G401 (cell line): ENCODE measurements at regions not wholly inside any gene's neighbourhood (a gene's known extent, or its start where the extent isn't known, plus 50 kb on each side); places are given as distances from the start of the nearest gene placed in this dataset.

Source experiments
- DNase-seq: peaks from one replicate; pipeline ENCODE4 v3.0.0-alpha.2; 2015; ENCODE audit warnings: low spot score
- in situ Hi-C: cut with HindIII; loops from 2 replicates; pipeline ENCODE4 v1.10.0; 2016; ENCODE audit warnings: low sequenced_read_pairs, mixed read lengths

DNA sequence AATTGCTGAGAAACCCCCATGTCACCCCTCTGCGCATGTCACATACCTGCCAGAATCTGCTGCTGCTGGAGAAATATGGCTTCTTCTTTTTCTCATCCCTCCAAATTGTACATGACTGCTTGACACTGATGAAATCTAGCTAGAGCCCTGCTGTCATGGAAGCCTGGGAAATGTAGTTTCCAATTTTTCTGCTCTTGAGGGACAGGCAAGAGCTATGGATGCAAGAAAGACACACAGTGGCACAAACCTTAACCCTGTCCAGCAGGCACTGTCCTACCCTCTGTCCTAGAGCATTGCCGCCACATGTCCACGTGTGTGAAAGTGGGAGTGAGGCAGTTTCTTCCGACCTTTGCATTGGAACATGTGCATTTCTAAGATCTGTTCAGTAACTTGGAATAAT is 255.5 kb upstream of the SEMA6A start:
- peak; percentile 66 for DNase-seq
- in situ Hi-C loops = no loop called here

DNA sequence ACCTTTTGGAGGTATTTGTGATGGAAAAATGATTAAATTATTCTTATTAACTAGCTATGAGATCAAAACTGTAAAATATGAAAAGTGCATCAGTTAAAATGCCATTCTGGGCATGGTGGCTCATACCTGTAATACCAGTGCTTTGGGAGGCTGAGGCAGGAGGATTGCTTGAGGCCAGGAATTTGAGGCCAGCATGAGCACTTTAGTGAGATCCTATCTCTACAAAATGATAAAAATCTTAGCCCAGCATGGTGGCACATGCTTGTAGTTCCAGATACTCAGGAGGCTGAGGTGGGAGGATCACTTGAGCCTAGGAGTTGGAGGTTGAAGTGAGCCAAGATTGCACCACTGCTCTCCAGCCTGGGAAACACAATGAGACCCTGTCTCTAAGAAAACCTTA is 252.5 kb upstream of the SEMA6A start:
- no peak for DNase-seq
- in situ Hi-C loops = no loop called here

DNA sequence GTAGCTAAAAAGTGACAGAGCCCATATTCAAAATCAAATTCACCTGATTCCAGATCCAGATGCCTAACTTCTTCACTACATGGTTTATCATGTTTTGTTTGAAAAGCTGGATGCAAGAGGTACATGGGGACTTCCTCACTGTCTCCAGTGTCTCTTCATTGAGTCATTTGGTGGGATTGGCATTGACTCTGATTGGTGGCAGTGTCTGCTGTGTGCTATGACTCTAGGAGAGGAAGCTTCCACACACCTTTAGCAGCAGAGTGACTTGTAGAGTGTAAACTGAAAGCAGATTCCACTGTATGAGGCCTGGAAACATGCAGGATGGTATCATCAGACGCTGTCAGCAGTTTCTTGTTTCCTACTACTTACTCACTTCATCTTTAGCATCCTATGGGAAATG is 250.9 kb upstream of the SEMA6A start:
- in situ Hi-C loops = no loop called here
- DNase-seq = no peak

DNA sequence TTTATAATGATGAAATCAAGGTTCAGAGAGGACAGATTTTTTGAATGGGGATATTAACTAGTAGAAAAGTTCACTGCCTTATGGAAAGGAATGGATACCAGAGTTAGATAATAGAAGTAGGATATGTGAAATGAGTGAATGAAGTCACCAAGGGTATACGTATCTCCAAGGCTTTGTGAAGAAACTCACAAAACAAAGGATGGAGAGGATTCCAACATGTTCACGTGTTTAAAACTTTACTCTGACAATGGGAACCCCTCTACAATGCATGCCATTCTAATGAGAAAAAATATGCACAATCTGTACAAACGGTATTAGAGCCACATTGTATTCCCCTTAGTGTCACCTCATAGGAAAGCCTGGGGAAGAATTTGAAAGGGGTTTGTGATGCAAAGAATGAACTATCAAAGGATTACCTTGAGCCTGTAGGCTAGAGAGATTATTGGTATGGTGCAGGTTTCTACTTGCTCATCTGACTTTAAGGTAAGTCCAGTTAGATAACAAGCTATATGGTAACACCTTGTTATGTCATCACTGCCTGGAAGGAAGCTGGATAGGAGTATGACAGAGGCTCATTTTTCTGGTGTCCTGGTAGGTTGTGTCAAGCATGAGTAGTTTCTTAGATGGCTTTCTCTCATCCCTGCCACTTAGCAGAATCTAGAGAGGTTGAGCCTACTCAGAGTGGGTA is 250.3 kb upstream of the SEMA6A start:
- in situ Hi-C loops = no loop called here
- DNase-seq = no peak

DNA sequence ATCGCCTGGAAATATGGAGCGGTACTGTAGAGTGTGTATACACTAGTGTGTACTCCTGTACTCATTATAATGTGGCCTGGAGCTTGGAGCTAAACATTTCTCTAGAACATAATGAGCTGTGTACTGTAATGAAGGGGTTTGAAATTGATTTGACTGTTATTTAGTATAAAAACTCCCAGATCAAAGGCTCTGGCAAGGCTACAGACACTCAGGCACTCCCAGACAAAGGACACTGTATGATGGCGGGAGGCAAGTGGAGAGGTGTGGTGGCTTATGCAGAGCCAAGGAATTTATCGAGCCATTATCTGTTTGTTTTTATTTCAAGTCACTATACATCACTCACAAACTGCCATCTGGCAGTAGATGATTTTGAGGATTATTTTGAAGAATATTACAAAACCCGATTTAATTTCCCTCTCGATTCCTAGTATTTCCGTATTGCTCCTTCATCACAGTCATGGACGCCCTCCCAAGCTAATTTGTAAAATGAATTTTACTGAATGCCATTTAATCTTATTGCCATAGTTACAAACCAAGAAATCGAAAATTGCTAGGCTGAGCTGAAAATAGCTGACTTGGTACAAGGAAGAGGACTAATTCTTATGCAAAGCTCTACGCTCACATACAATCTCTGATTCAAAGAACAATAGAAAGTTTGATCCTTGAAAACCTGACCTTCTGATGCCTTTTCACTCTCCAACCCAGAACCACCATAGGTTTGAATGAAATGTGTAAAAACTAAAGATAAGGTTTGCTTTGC is 240.2 kb upstream of the SEMA6A start:
- peak; percentile 62 for DNase-seq
- in situ Hi-C loops = no loop called here

DNA sequence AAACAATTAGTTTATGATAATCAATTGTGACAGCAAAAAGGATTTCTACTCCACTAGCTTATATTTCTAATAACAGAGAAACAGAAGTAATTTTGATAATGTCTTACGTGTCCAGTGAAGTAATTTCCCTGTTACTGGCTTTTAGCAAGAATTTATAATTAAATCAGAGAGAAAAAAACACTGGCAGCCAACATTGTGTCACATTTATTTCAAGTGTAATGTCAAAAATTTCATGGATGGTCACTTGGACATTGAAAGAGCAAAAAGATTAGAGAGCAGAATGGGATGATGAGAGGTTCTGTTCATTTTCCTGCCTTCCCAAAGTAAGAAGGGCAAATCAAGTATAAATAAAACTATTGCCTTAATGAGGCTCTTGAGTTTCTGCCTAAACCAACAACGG is 239.3 kb upstream of the SEMA6A start:
- DNase-seq = no peak
- in situ Hi-C loops = no loop called here

DNA sequence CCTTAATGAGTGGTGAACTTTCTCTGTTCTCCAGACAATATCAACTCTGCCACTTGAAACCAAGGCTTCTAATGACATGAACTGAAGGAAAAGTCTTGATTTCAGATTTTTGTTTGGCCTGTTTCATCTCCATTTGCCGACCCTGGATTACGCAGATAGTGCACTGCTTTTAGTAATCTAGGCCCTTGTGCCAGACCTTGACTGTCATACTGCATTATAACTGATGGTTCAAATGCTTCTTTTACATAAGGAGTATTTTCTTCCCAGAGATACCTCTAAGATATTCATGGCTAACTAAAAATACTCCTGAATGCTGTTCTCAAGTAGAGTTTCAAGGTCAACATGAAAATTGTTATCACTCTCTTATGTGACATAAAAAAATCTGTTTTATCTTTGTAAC is 238.7 kb upstream of the SEMA6A start:
- no peak for DNase-seq
- in situ Hi-C loops = no loop called here

DNA sequence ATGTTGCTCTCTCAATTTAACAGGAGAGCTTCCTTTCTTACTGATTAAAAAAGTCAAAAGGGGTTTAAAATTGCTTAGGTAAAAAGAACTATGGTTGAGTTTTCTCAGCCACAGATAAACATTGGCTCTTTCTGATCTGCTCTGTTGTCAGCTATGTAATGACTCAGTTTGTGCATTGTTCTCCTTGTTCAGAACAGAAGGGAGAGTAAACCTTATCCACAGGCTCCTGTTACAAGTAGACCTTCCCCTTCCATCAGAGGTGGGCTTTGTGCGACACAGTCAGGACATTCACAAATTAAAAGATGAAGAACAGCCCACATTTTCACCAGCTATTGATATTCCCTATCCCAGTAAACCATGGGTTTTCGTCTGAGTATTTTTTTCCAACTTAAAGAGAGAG is 236.3 kb upstream of the SEMA6A start:
- in situ Hi-C loops = no loop called here
- no peak for DNase-seq

DNA sequence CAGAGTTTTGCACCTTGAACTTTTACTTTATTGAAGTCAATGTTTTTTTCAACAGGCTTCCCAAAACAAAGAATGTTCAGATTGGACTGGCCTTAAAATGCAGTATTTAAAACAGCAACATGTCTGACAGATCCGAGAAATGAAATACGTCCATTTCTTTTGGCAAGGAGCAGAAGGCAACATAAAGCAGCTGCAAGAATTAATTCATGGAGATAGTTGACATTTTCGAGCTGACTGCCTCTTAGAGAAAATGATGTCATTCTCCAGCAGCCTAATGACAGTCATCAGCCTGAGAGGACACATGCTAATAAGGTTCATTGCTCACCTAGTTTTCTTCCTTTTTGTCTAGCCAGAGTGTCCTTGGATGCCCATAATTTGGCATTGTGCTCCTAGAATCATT is 232.2 kb upstream of the SEMA6A start:
- in situ Hi-C loops = no loop called here
- no peak for DNase-seq

DNA sequence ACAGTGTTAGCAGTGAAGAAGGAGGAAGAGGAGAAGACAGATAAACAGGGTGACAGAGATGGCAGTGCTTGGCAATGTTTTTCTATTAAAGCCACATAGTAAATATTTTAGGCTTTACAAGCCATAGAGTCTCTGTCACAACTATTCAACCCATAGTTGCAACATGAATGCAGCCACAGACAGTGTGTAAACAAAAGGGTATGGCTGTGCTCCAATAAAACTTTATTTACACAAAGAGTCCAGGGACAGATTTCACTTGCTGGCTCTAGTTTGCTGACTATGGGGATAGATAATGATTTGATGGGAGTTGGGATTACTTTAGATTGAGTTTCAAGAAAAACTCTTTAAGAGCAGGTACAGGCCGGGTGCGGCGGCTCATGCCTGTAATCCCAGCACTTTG is 224.8 kb upstream of the SEMA6A start:
- no peak for DNase-seq

DNA sequence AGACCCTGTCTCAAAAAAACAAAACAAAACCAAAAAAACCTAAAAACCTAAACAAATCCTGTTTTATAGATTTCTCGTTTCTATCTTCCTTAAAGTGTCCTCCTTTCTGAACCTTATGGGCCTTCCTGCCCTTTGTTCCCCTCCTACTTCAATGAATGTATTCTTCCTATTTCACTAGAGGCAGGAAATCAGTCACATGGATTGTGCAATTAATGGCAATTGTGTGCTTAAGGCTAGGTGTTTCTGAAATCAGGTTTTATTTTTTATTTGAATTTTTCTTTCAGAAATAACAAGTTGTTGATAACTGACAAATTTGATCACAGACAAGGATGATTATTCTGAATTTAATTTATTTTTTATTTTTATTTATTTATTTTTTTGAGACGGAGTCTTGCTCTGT is 220.6 kb upstream of the SEMA6A start:
- in situ Hi-C loops = no loop called here
- no peak for DNase-seq

More for the DNA sequence above, 224.8 kb upstream of the SEMA6A start:
- in situ Hi-C loops = no loop called here

DNA sequence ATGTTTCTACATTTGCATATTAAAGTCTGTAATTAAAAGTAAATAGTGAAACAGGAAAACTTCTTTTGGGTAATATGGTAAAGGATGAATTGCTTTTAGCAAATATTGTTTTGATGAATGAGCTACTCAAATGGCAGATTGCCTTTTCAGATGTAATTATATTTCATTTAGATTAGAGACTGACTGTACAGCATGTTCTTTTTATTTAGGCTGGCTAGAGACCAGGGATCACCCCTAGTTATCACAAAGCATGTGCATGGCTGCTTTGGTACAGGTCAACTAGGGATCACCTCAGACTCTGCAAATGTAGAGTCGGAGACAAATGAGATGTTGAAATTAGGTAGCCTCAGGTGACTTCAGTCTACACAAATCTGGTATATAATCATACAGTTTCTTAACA is 214.9 kb upstream of the SEMA6A start:
- in situ Hi-C loops = no loop called here
- DNase-seq = peak; percentile 22

DNA sequence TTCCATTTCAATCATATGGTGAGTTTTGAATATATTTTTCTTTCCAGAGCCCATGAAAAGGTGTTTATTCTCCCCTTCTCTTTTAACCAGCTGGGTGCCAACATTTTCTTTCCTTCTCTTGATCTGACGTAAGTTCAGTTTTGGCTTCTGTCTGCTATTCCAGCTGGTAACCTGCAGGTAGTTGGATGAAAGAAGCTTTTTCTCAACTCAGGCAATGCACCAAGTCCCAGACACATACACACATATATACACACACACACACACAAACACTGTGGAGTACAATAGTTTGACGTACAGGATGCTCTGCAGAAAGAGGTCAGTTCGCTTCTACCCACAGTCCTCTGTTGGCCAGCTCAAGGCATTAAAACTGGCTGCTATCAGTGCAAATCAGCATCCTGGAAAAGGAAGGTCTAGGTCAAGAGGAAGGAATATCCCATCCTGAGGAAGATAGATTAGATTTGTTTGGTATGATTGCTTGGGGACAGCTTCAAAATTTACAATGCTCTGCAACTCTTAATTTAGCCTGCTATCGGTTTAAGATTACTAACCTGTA is 214.3 kb upstream of the SEMA6A start:
- peak; percentile 75 for DNase-seq
- in situ Hi-C loops = no loop called here

DNA sequence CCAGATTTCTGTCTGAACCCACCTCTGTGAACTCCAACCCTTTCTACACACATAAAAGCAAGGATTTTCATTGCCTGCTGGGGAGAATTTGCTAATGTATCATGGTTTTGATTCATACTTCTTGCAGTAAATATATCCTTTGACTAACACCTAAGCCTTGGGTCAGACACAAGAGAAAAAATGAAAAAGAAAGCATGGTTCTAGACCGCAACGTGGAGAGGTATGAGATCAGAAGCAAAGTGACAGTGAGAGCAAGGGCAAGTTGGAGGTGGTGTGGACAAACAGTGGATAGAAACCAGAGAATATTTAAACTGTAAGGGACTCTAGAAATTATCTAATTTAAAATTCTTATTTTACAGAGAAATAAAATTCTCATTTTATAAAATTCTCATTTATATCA is 212.9 kb upstream of the SEMA6A start:
- DNase-seq = no peak
- in situ Hi-C loops = no loop called here

DNA sequence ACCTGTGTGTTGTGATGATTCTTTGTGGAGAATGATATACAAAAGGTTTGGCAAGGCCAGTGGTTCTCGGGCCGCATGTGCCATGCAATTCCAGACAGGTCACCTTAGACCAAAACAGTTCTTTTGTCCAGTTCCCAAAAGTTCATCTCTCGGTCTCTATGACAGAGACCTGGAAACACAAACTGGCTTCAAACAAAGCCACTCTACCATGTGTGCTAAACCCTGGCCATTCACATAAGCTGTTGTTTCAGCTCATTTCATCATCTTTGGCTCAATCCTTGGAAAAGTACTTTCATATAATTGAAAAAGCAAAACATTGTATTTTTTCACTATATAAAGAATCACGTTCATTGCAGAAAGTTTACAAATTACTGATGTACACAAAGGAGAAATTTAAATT is 210.5 kb upstream of the SEMA6A start:
- DNase-seq = no peak
- in situ Hi-C loops = no loop called here

DNA sequence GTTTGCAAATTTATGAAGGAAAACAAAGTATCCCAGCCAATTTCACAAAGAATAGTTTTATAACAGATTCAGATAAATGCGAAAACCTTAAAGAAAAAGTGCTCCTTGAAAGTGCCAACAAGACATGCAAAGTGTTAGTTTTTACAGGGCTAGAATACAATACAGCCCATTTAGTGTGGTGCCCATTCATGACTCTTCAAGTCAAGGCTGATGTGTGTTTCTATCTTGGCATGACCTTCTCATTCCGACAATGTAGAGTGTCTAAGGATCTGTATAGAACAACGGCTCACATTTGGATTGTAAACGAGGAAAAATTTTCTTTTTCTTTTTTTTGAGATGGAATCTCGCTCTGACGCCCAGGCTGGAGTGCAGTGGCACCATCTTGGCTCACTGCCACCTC is 205.2 kb upstream of the SEMA6A start:
- in situ Hi-C loops = no loop called here
- no peak for DNase-seq

DNA sequence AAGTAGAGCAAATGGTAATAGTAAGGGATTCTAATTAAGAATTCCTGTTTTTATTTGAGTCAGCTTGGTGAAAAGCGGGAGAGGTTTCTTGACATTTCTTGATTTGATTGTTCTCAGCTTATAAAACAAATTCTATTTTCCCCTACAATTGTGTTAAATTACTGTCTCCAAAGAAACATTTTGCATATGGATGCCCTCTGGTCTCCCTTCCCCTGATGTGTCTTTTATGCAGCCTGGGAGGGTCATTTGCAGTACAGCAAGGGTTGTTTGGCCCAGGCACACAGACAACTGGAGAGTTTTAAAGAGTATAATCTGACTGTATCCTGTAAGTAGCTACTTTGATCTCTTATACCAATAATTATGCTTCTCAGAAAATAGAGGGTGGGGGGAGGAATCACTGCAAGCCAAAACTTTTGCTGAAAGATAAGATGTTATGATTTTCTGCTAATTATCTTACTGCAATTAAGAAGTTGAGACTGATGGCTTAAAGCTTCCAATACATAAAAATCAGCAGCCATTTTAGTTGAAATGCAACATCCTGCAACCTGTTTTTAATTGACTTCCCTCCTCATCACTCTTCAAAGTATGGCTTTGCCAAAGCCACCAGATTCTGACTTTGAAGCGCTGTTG is 204.1 kb upstream of the SEMA6A start:
- no peak for DNase-seq
- in situ Hi-C loops = no loop called here

DNA sequence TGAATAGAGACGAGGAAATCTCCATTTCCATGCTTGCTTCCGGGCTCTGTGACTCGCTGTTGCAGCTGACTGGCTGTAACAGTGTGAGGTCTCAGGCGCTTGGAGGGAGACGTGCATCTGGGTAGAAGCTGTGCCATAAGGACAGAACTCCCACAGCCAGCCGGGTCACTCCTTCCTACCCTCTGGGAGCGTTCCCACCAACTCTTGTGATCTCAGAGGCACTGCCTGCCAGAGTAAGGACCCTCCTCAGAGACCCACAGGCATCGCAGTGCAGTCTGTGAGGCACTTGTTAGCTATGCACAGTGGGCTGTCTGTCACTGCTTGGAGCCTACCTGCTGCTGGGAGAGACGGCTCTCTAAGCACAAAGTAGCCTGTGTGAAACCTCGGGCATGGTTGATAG is 203.4 kb upstream of the SEMA6A start:
- DNase-seq = peak; percentile 63
- in situ Hi-C loops = no loop called here

DNA sequence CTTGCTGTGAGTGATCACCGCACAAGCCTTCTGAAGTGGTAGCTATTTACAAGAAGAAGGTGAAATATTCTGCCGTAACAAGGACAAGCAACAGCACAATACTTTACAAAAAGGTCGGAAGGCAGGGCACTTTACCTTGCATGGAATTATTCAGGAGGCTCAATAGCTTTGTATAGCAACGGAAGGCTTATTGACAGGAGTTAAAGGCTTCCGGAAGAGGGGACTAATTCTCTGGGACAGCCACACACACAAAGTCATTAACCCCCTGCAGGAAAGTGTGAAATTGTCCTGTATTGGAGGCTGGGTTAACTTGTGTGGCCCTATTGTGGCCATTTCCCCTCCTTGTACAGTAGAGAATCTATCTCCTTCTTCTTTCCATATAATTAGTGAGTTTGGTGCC is 199.3 kb upstream of the SEMA6A start:
- no peak for DNase-seq
- in situ Hi-C loops = no loop called here

DNA sequence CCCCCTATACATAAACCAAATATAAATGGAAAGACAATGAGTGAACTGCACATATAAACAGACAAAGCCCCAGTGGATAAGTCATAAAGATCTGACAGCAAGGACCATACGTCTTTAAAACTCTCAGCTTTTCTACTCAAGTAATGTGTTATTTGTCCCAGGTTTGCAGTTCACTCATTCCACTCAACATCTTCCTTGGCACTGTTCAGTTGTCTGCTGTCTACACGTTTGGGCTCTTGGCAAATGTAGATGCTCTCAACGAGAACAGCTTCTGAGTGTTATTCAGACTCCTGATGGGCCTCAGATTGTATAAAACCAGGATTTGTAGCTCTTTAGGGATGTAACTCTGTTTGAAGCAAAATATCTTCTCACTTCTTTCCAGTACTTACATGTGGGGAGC is 198.2 kb upstream of the SEMA6A start:
- in situ Hi-C loops = no loop called here
- DNase-seq = no peak
